ENCODE measurements at regions not wholly inside any gene's neighbourhood (a gene's known extent, or its start where the extent isn't known, plus 50 kb on each side); places are given as distances from the start of the nearest gene placed in this dataset.
"Not testable (repeated sequence)": the region's sequence is repeated elsewhere in the genome, so short reads cannot be mapped to it uniquely, and the experiment has no call there.

DNA sequence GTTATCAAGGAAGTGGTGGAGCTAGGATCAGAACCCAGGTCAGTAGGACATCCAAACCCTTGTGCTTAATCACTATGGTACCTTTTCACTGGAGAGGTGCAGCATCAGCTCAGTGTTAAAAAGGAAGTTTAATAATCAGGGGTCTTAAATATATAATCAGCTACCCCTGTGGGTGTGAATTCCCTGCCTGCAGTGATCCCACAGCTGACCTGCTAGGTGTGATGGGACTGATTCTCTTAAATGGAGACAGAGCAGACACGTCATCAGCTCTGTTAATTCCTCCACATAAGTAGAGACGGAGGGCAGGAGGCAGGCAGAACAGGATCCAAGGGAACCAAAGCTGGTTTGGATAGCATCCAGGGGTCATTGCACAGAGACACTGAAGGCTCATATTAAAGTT is 154.1 kb upstream of the CRBN start:
- DNase-seq: no peak
- no peak for ATAC-seq

DNA sequence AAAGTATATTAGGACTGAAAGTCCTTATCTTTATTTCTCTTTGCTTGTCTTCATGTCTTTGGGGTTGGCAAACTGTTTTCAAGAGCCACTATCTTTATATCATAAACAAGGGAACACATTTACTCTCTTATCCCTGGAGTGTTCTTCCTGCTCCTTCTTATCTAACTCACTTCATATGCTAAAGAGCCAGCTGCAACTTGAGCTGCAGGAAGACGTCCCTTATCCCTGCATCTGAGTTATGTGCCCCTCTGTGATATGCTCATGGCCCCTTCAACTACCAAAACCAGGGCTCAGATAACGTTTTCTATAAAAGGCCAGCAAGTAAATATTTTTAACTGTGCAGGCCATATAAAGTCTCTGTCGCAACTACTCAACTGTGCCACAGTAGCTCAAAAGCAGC is 137.0 kb upstream of the CRBN start:
- ATAC-seq (no peak), DNase-seq (no peak)

DNA sequence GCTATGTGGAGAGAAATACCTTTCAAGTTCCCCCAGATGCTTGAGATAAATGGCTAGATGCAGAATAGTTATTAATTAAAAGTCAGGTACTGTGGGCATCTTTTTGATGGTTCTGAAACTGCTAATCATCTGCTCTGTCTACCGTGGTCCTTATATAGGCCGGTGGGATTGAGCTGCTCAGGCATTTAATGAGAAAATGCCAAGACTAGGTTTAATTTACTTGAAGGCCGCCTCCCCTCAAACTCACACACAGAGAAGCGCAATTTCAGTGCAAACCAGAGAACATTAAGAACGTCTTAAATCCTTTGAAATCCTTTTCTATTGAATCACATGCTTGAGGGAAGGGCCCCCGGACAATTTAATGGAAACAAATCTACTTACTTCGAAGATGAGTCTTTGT is 136.4 kb upstream of the CRBN start:
- DNase-seq (no peak), ATAC-seq (no peak)

DNA sequence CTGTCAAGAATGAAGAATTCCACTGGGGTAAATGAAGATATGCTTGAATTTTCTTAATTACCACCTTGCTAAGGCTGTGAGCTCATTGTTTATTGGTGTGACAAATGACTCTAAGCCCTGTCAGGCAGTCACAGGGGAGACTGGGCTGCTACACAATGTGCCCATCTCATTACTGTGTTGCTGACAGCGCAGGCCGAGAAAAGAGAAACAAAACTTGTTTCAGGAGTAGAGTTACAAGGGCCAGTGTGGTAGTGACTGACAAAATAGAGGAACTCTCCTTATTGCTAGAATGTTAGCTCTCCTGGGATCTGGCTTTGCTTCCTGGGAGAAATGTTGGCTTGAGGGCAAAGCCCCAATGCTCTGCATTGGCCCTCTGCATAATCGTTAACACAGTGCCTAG is 130.4 kb upstream of the CRBN start:
- ATAC-seq: no peak
- DNase-seq: no peak

DNA sequence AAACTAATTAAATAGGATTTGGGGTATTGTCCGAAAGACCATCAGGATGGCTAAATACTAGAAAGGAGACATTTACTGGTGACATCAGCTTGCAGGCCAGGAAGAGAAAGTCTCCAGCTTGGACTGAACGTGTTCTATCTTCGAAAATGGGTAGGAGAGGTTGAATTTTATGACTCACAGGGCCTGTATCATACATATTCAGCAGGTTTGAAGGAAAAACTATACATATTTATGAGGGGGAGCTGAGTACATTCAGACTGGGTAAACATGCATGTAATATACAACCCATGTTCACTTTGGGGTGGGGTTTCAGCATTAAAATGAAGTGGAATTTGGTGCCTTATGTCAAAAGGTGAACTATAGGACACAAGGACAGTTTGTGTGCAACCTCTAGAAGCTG is 129.3 kb upstream of the CRBN start:
- DNase-seq (no peak), ATAC-seq (no peak)

DNA sequence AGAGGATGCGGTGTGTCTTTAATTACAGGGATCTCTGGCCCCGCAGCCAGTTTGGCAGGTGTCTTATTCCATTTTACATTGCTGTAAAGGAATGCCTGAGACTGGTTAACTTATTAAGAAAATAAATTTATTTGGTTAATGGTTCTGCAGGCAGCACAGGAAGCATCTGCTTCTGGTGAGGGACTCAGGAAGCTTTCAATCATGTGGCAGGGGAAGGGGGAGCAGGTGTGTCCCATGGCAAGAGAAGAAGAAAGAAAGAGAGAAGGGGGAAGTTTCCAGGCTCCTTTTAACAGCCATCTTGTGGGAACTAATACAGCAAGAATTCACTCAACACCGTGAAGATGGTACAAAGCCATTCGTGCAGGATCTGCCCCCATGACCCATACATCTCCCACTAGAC is 128.0 kb upstream of the CRBN start:
- ATAC-seq: no peak
- no peak for DNase-seq

DNA sequence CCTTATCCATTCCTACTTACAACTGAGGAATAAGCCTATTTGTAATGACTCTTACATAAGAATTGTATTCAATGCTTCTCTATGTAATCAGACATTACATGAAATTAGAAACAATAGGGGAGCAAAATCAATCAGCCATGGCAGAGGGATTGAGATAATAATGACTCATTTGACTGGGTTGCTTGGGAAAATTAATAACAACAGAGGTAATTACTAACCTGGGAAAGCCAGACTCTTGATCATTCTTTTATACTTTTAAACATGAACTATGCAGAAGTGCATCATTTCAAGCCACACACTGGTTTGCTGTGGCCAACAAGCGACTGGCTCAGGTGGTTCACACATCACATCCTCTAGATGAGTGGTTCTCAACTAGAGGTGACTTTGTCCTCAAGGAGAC is 126.3 kb upstream of the CRBN start:
- ATAC-seq (no peak), DNase-seq (no peak)

DNA sequence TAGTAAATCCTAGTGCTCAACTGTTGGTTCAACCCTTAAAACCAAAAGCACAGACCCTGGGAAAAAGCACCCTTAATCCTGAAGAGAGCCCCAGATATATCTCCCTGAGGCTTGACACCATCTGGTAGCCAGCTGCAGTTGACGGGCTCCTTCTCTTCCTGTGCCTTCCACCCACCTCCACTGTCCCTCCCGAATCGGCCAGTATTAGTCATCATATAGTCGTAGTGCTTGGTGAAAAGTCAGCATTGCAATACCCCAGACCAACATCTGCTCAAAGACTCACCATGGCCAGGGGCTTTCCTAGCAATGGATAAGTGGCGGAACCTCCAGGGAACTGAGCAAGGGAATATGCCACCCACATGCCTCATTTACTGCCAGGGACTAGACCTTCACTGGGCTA is 125.6 kb upstream of the CRBN start:
- DNase-seq (no peak), ATAC-seq (no peak)

DNA sequence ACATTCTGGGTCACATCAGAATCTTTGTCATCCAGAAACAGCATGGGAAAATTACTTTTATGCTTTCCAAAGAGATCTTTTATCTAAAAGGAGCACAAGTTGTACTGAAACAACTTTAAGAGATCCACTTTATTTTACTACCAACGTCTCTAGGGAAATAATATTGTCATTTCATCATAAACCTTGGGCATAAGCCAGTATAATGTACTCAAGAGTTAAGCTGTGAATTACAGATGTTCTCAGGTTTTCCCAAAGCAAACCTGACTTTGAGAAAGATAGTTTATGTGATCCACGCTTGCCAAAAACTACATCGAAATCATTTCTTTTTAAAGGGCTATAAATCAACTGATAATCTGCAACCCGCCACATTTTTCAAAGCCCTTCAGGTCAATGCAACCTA is 124.1 kb upstream of the CRBN start:
- no peak for ATAC-seq
- no peak for DNase-seq

DNA sequence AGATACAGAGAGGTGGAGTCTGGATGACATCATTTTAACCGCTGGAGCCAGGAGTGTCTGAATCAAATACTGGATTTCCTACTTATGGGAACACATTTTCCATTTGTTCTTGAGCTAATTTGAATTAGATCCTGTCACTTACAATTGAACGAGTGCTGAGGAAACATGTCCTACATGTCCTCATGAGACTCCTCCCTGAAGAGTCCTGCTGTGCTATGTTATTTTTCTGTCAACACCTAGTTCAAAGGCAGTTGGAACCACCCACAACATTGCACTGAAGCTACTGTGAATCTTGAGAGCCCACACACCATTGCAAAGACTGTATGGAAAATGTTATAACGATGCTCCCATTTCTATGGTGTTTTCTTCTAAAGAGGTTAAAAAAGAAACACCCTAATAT is 123.5 kb upstream of the CRBN start:
- no peak for DNase-seq
- no peak for ATAC-seq

DNA sequence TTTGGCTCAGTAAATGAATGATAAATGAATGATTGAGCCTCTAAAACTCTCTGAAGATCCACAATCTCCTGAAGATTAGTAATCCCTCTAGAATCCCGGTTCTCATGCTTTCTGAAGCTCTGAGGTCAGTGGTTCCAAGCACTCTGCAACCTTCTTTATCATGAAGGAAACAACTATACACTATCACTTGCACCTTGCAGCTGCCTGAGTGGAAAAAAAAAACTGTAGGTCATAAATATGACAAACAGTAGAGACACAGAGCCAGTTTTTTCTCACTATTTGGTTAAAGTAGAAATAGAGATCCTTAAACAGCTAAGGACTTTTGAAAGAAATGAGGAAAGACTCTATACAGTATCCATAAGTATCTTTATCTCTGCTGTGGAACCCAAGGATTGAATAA is 122.0 kb upstream of the CRBN start:
- DNase-seq (no peak), ATAC-seq (no peak)

DNA sequence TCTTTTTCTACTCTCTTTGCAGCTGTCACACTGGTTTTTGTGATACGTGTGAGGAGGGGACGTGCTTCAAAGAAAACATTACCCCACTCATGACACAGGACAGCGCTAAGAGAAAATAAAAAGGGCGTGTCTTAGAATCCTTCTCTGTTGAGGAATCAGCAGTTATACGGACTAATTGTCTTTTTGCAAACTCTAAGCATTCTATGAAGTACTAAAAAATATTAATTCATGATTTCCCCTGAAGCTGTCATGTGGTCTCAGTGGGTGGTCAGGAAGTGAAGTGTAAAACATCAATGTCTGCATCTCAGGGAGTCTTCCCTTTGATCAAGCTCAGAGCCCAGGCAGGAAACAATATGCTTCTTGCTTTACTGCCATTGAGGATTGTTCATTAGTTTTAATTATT is 117.5 kb upstream of the CRBN start:
- no peak for DNase-seq

DNA sequence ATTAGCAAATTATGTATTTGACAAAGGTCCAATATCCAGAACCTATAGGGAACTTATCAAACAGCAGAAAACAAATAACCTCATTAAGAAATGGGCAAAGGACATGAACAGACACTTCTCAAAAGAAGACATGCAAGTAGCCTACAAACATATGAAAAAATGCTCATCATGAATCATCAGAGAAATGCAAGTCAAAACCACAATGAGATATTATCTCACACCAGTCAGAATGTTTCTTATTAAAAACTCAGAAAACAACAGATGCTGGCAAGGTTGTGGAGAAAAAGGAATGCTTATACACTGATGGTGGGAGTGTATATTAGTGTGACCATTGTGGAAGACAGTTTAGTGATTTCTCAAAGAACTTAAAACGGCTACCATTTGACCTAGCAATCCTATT is 116.1 kb upstream of the CRBN start:
- no peak for DNase-seq
- ATAC-seq: no peak

More for the DNA sequence above, 117.5 kb upstream of the CRBN start:
- no peak for ATAC-seq

DNA sequence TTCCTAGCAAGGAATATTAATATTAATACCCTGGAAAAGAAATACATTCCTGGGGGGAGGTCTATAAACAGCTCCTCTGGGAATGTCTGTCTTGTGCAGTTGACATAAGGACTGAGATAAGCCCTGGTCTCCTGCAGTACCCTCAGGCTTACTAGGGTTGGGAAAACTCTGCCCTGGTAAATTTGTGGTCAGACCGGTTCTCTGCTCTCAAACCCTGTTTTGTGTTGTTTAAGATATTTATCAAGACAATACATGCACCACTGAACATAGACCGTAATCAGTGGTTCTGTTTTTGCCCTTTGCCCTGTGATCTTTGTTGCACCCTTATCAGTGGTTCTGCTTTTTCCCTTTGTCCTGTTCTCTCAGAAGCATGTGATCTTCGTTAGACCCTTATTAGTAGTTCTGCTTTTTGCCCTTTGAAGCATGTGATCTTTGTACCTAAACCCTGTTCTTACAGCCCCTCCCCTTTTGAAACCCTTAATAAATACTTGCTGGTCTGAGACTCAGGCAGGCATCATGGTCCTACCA is 112.3 kb upstream of the CRBN start:
- ATAC-seq, DNase-seq: not testable (repeated sequence)

DNA sequence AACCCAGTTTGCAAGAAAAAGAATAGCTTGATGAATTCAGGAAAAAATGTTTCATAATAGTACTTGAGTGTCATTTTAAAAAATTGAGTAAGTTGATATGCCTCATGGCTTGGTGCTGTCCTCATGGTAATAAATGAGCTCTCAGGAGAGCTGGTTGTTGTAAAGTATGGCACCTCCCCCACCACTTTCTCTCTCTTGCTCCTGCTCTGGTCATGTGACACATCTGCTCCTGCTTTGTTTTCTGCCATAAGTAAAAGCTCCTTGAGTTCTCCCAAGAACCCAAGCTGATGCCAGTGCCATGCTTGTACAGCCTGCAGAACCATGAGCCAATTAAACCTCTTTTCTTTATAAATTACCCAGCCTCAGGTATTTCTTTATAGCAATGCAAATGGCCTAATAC is 108.8 kb upstream of the CRBN start:
- no peak for ATAC-seq
- DNase-seq: no peak

DNA sequence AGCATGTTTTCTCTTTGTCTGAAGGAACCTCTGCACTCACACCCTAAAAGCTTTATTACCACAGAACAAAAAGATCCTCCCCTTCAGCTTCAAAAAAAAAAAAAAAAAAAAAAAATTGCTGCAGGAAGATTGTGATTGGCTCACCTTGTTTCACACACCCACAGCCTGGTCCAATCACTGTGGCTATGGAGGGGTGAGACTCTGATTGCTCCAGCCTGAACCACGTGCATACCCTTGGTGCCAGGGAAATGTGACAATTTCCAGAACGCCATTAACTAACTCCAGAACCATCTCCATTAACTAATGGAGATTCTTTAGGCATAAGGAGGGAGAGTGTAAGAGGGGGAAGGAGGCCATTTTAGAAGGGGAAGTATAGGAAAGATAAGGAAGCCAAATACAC is 106.5 kb upstream of the CRBN start:
- ATAC-seq (no peak), DNase-seq (no peak)

DNA sequence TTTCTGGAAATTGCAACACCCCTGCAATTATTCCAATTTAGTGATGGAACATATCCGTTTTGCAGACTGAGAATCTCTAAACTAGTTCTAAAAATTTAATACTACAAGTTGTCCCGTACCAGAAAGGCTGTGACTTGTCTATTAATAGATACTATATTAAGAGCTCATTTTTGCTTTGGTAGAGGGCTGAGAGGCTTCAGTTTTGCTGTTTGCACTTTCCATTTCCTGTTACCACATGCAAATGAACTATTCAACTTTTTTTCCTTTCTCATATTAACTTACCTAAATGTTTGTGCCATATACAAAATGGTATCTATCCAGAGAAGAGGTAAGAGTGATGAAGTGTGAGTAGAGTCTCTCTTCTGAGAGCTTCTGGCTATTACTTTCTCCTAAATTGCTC is 101.5 kb upstream of the CRBN start:
- DNase-seq: no peak

DNA sequence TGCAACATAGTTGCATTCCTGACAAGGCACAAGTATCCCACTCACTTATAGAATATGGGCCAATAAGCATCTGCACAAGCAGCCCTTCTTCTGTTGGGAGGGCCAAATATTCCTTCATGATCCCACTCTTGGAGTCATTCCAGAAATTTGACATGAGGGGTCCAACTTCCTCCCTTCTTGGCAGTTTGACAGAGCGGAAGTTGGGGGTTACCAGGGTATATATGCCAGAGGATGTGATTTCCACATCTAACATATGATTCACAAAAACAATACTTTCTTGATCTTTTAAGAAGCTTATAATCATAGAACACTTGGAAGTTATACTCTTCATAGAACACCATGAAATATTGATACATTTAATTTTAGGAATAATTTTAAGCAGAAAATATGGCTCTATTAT is 100.9 kb upstream of the CRBN start:
- ATAC-seq (no peak), DNase-seq (no peak)

More for the DNA sequence above, 101.5 kb upstream of the CRBN start:
- ATAC-seq: no peak

DNA sequence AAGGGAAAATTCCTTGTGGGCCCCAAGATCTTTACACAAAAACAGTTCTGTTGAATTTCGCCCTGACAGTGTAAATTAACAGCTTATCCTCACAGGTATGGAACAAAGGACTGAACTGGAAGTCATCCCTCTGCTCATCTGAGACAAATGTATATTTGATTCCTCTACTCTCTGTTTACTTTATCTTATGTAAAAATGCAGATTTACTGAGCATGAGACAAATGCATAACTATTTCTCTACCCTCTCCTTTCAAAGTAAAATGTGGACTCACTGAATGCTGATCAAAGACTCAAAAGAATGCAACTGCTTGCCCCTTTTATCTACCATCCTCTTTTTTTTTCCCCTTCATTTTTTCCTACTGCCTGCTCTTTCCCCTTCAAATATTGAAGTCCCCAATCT is 98.6 kb upstream of the CRBN start:
- no peak for ATAC-seq
- no peak for DNase-seq

DNA sequence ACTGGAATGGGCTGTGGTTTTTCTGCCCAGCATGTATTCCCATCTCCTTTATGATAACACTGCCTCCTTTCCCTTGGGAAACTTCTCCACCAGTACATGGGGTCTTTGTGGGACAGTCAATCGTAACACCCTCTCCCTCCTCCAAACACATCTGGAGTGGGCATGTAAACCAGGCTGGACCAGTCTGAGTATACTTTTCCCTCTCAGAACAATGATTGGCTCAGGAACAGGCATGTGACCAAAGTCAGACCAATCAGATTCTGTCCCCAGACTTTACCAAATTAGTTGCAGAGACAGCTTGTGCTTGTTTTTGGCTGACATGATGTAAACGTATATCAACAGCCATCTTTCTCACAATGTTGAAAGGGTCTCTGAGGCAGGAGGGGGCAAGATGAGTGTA is 97.1 kb upstream of the CRBN start:
- DNase-seq (no peak), ATAC-seq (no peak)

DNA sequence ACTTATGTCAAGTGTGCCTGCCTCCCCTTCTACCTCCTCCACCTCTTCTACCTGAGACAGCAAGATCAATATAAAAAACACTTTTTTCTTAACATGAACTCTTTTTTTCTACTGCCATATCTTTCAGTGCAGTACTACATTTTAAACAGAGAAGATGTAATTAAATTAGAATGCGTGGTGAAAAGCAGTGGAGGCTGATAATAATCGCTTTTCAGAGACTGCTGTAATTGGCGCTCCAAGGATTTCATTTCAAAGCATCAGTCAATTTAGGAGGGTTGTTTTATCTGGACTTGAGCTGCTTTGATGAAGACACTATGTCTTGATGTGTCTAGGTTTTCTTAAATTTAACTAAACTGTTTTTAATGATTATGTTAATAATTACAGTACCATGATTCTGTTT is 85.3 kb upstream of the CRBN start:
- no peak for DNase-seq
- no peak for ATAC-seq

DNA sequence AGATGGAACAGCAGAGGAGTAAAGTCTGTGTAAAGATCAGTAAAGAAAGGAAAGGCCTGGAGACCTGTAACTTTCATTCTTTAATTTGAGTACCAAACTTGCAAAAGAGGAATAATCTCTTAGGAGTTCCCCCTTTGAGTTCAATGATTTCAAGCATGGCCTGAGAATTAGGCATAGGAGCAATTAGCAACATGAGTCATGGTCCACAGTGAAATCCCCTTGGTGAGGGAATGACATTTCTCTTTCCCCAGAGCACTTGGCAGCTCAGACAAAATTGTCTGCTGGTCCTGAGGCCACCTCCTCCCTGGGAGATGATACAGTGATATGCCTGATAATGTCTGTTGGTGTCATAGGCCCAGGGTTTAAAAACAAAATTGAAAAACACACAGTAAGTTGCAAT is 81.4 kb upstream of the CRBN start:
- ATAC-seq (peak; percentile 52), DNase-seq (no peak)

DNA sequence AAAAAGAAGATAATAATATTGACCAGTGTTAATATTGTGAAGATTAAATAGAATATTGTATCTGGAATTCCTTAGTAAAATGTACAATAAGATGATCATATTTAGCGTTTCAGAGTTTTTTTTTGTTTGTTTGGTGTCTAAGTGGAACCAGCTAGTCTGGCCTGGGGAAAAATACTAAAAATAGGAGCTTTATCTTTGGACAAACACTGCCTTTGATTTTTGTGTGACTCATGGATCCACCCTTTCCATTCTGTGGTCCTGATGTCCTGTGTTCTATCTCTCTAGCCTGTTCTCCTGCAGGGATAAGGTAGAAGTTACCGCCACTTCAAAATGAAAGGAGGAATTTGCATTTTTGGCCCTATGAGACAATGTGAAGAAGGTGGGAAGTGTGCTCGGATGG is 79.7 kb upstream of the CRBN start:
- ATAC-seq: no peak
- DNase-seq: no peak

DNA sequence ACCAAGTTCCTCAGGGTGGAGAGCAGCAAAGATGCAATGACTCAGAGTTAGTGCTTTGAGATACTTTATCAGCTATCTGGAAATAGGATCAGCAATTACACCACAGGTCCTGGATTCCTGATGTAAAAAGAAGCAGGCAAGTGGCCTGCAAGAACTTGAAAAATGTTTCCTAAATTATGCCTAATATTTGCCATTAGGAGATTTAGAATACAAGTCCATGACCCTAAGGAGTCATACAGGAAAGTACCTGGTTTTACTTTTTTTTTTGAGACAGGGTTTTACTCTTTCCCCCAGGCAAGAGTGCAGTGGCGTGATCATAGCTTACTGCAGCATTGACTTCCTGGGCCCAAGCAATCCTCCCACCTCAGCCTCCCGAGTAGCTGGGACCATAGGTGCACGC is 78.8 kb upstream of the CRBN start:
- ATAC-seq: no peak
- DNase-seq: no peak

DNA sequence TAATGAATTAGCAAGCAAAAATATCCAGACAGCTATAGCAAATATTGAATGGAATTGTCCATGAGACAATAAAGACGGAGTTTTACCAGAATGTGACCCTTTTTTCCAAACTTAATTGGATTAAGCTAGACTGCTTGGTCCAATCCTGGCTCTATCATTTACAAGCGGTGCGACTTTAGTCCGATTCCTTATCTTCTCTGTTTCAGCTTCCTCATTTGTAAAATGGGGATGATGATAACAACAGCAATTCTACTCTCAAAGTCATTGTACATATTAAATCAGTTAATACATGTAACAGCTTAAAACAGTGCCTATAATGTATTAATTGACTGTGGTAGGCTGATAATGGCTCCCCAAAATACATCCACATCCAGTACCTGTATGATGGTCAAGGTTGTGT is 62.1 kb upstream of the CRBN start:
- DNase-seq (no peak), ATAC-seq (no peak)
